Stimulated activated CD8-positive, alpha-beta memory T cell treated with anti-CD3 and anti-CD28 coated beads, Interleukin-7, amount 100 ng/mL, for 4 hours (primary cell): ENCODE measurements at regions not wholly inside any gene's neighbourhood (a gene's known extent, or its start where the extent isn't known, plus 50 kb on each side); places are given as distances from the start of the nearest gene placed in this dataset.
"Not testable (repeated sequence)": the region's sequence is repeated elsewhere in the genome, so short reads cannot be mapped to it uniquely, and the experiment has no call there.

Experiments
- DNase-seq, 2 donors: peaks; one replicate each; pipeline ENCODE4 v3.0.0-alpha.2; 2020; ENCODE audit warnings: low read depth in 2 of 2

- DNase-seq = no peak
Observed at GRCh38 chrX:122046815-122047214, 999.4 kb downstream of the GLUD2 start.

- no peak for DNase-seq
Observed at GRCh38 chrX:122047261-122047660, 999.9 kb downstream of the GLUD2 start.

GRCh38 chrX:122055460-122055859 lies 1008.0 kb downstream of the GLUD2 start:
- no peak for DNase-seq

- no peak for DNase-seq
Observed at GRCh38 chrX:122055979-122056715, 1008.7 kb downstream of the GLUD2 start.

- no peak for DNase-seq
Observed at GRCh38 chrX:122076241-122076640, 1028.8 kb downstream of the GLUD2 start.

GRCh38 chrX:122078079-122078478 lies 1030.7 kb downstream of the GLUD2 start:
- no peak for DNase-seq

GRCh38 chrX:122087341-122087740 lies 1039.9 kb downstream of the GLUD2 start:
- no peak for DNase-seq

- DNase-seq = no peak
Observed at GRCh38 chrX:122091571-122091970, 1044.2 kb downstream of the GLUD2 start.

GRCh38 chrX:122092360-122092759 lies 1045.0 kb downstream of the GLUD2 start:
- DNase-seq = no peak

GRCh38 chrX:122092978-122093377 lies 1045.6 kb downstream of the GLUD2 start:
- no peak for DNase-seq

- no peak for DNase-seq
Observed at GRCh38 chrX:122094611-122095010, 1047.2 kb downstream of the GLUD2 start.

GRCh38 chrX:122113376-122113775 lies 1066.0 kb downstream of the GLUD2 start:
- no peak for DNase-seq

GRCh38 chrX:122113896-122114295 lies 1066.5 kb downstream of the GLUD2 start:
- DNase-seq = no peak

- DNase-seq = no peak
Observed at GRCh38 chrX:122115604-122116003, 1068.2 kb downstream of the GLUD2 start.

GRCh38 chrX:122119361-122119760 lies 1064.7 kb upstream of the GRIA3 start:
- DNase-seq = no peak

GRCh38 chrX:122122274-122122673 lies 1061.8 kb upstream of the GRIA3 start:
- DNase-seq = no peak

GRCh38 chrX:122133478-122133877 lies 1050.6 kb upstream of the GRIA3 start:
- DNase-seq = no peak

- DNase-seq = no peak
Observed at GRCh38 chrX:122134291-122134690, 1049.8 kb upstream of the GRIA3 start.

GRCh38 chrX:122135070-122135469 lies 1049.0 kb upstream of the GRIA3 start:
- no peak for DNase-seq

GRCh38 chrX:122140219-122140618 lies 1043.9 kb upstream of the GRIA3 start:
- not testable (repeated sequence) for DNase-seq

- DNase-seq = no peak
Observed at GRCh38 chrX:122154019-122154418, 1030.1 kb upstream of the GRIA3 start.

- no peak for DNase-seq
Observed at GRCh38 chrX:122168241-122168640, 1015.8 kb upstream of the GRIA3 start.

- DNase-seq = no peak
Observed at GRCh38 chrX:122184791-122185190, 999.3 kb upstream of the GRIA3 start.
